Hepatocyte (in vitro differentiated cells): ENCODE measurements at regions not wholly inside any gene's neighbourhood (a gene's known extent, or its start where the extent isn't known, plus 50 kb on each side); places are given as distances from the start of the nearest gene placed in this dataset.
"Not testable (repeated sequence)": the region's sequence is repeated elsewhere in the genome, so short reads cannot be mapped to it uniquely, and the experiment has no call there.

Source experiments
- DNase-seq: peaks from one replicate; pipeline ENCODE4 v3.0.0-alpha.2; 2016; ENCODE audit warnings: low spot score
- H2AFZ ChIP-seq: fragments of 200-600 bp; sonication (generic); 2 replicates; pipeline ENCODE4 v1.6.0; 2016; ENCODE audit warnings: antibody characterized with exemption, mild to moderate bottlenecking
- H3K27ac ChIP-seq: fragments of 200-600 bp; sonication (generic); 2 replicates; pipeline ENCODE4 v1.5.1; 2016; ENCODE audit warnings: mild to moderate bottlenecking
- H3K27me3 ChIP-seq: fragments of 200-600 bp; sonication (generic); 2 replicates; pipeline ENCODE4 v1.6.1; 2016
- H3K36me3 ChIP-seq: fragments of 200-600 bp; sonication (generic); replicated peaks from 2 replicates; pipeline ENCODE4 v1.5.1; 2016; ENCODE audit warnings: low read depth; ENCODE audit not compliant: insufficient read depth
- H3K4me1 ChIP-seq: fragments of 200-600 bp; sonication (generic); 2 replicates; pipeline ENCODE4 v1.5.1; 2016; ENCODE audit warnings: mild to moderate bottlenecking, moderate library complexity; ENCODE audit not compliant: insufficient read depth
- H3K4me2 ChIP-seq: fragments of 200-600 bp; sonication (generic); 2 replicates; pipeline ENCODE4 v1.6.0; 2016
- H3K4me3 ChIP-seq: fragments of 200-600 bp; sonication (generic); 2 replicates; pipeline ENCODE4 v1.5.1; 2016; ENCODE audit warnings: mild to moderate bottlenecking
- H3K79me2 ChIP-seq: fragments of 200-600 bp; sonication (generic); 2 replicates; pipeline ENCODE4 v1.6.0; 2017; ENCODE audit warnings: mild to moderate bottlenecking
- H3K9me2 ChIP-seq: fragments of 200-600 bp; sonication (generic); replicated peaks from 2 replicates; pipeline ENCODE4 v1.6.0; 2017; ENCODE audit warnings: mild to moderate bottlenecking; ENCODE audit not compliant: insufficient read depth
- H3K9me3 ChIP-seq: fragments of 200-600 bp; sonication (generic); 2 replicates; pipeline ENCODE4 v1.5.1; 2016; ENCODE audit warnings: low read depth, mild to moderate bottlenecking
- H4K20me1 ChIP-seq: fragments of 200-600 bp; sonication (generic); 2 replicates; pipeline ENCODE4 v1.6.0; 2016; ENCODE audit warnings: mild to moderate bottlenecking; ENCODE audit not compliant: insufficient read depth, poor library complexity, severe bottlenecking
- EZH2 ChIP-seq: fragments of 200-600 bp; sonication (generic); IDR thresholded peaks from 2 replicates; pipeline ENCODE4 v1.6.1; 2016; ENCODE audit warnings: antibody characterized with exemption, mild to moderate bottlenecking, borderline replicate concordance
- EZH2phosphoT487 ChIP-seq: fragments of 200-600 bp; sonication (generic); IDR thresholded peaks from one replicate; pipeline ENCODE4 v1.6.1; 2018; ENCODE audit warnings: antibody characterized with exemption, mild to moderate bottlenecking, low read depth, moderate library complexity; ENCODE audit not compliant: unreplicated experiment, severe bottlenecking
- WGBS: methylation state at CpG from one replicate; pipeline ENCODE4 v1.1.6; 2016; ENCODE audit warnings: low lambda C conversion rate; ENCODE audit errors: missing lambda C conversion rate; 5-methylcytosine and 5-hydroxymethylcytosine counted together
- TF ChIP-seq, protein P1 (sequence below): fragments of 200-600 bp; sonication (generic); IDR thresholded peaks from 2 replicates; pipeline ENCODE4 v1.5.1; 2016; ENCODE audit warnings: antibody characterized with exemption, mild to moderate bottlenecking; ENCODE audit not compliant: poor library complexity

DNA sequence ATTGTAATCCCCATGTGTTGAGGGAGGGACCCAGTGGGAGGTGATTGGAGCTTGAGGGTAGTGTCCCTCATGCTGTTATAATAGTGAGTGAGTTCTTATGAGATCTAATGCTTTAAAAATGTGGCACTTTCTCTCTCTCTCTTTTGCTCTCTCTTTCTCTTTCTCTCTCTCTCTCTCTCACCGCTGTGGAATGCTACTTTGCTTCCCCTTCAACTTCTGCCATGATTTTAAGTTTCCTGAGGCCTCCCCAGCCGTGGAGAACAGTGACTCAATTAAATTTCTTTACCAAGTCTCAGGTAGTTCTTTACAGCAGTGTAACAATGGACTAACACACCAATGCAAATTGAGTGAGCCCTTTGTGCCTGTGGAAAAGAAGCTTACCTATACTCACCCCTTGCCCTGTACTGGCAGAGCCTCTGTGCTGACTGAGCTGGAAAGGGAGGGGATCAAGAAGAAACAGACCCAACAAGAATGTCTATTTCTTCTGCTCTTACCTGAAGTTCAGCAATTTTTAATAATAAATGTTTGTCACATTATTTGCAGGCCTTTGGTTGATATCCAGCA lies 642.5 kb upstream of the KCND2 start:
- H3K4me1 ChIP-seq: no peaks in the 10 kb centered on the region
- H3K79me2 ChIP-seq: no peaks in the 10 kb centered on the region
- no peak overlapping the region for H2AFZ ChIP-seq
- DNase-seq: no peak
- H3K36me3 ChIP-seq: no peaks in the 10 kb centered on the region
- no peak overlapping the region for H3K27ac ChIP-seq
- no peak overlapping the region for H3K4me3 ChIP-seq
- no peak for TF ChIP-seq EZH2phosphoT487
- TF ChIP-seq, protein P1, sequence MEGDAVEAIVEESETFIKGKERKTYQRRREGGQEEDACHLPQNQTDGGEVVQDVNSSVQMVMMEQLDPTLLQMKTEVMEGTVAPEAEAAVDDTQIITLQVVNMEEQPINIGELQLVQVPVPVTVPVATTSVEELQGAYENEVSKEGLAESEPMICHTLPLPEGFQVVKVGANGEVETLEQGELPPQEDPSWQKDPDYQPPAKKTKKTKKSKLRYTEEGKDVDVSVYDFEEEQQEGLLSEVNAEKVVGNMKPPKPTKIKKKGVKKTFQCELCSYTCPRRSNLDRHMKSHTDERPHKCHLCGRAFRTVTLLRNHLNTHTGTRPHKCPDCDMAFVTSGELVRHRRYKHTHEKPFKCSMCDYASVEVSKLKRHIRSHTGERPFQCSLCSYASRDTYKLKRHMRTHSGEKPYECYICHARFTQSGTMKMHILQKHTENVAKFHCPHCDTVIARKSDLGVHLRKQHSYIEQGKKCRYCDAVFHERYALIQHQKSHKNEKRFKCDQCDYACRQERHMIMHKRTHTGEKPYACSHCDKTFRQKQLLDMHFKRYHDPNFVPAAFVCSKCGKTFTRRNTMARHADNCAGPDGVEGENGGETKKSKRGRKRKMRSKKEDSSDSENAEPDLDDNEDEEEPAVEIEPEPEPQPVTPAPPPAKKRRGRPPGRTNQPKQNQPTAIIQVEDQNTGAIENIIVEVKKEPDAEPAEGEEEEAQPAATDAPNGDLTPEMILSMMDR: no peak
- TF ChIP-seq EZH2: no peak
- no peak overlapping the region for H3K4me2 ChIP-seq
- H3K27me3 ChIP-seq: no peaks in the 10 kb centered on the region
- no peaks in the 10 kb centered on the region for H3K9me2 ChIP-seq
- WGBS: 65% methylated on average over 2 of the region's 2 CpGs
- no peaks in the 10 kb centered on the region for H3K9me3 ChIP-seq
- no peaks in the 10 kb centered on the region for H4K20me1 ChIP-seq

DNA sequence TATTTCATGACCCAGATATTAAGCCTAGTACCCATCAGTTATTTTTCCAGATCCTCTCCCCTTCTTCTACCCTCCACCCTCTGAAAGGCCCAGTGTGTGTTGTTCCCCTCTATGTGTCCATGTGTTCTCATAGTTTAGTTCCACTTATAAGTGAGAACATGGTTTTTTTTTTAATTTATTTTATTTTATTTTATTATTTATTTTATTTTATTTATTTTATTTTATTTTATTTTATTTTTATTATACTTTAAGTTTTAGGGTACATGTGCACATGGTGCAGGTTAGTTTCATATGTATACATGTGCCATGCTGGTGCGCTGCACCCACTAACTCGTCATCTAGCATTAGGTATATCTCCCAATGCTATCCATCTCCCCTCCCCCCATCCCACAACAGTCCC lies 639.2 kb upstream of the KCND2 start:
- not testable (repeated sequence) for DNase-seq, H3K79me2 ChIP-seq, H3K4me1 ChIP-seq, H3K4me3 ChIP-seq, H4K20me1 ChIP-seq, H3K9me2 ChIP-seq, H3K27ac ChIP-seq, H2AFZ ChIP-seq, H3K36me3 ChIP-seq, H3K4me2 ChIP-seq, H3K9me3 ChIP-seq, H3K27me3 ChIP-seq
- WGBS: 100% methylated on average over 2 of the region's 2 CpGs

DNA sequence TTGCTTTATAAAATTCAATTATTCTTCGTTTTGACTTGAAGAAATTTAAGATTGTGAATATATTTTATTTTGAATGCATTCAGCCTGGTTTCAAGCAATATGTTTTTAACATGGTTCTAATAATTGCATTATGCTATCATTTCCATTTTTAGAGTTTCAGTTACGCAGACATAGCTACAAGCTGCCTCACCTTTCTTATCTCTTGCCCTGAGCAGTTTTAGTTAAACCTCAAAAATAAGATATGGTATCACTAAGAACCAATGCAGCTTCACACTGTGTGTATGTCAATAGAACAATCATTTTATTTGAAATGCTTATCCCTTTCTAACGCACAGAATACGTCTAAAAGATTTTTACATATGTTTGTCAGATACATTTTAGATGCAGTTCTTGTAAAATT lies 632.6 kb upstream of the KCND2 start:
- Histone ChIP-seq H3K4me1 (no peaks in the 10 kb centered on the region), H3K4me2 (no peak overlapping the region), H3K79me2 (no peaks in the 10 kb centered on the region), H3K9me2 (no peaks in the 10 kb centered on the region), H3K4me3 (no peak overlapping the region), H3K9me3 (no peaks in the 10 kb centered on the region), H2AFZ (no peak overlapping the region), H3K36me3 (no peaks in the 10 kb centered on the region), H4K20me1 (no peaks in the 10 kb centered on the region), H3K27ac (no peak overlapping the region), H3K27me3 (no peaks in the 10 kb centered on the region)
- DNase-seq: no peak
- TF ChIP-seq EZH2 (no peak), EZH2phosphoT487 (no peak)
- TF ChIP-seq, protein P1: no peak
- 71% methylated on average over 4 of the region's 4 CpGs for WGBS

DNA sequence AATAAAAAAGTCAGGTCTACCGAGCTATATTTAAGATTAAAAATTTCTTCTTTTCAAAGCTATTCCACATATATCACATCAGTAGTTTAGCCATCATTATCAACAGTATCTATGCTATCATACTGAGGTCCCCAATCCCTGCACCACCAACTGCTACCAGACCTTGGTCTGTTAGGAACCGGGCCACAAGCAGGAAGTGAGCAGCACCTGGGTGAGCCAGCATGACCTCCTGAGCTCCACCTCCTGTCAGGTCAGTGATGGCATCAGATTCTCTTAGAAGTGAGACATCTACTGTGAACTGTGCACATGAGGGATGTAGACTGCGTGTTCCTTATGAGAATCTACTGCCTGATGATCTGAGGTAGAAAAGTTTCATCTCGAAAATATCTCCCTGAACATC lies 632.1 kb upstream of the KCND2 start:
- no peak for DNase-seq
- Histone ChIP-seq H3K4me3 (no peak overlapping the region), H3K4me2 (no peak overlapping the region), H3K79me2 (no peaks in the 10 kb centered on the region), H4K20me1 (no peaks in the 10 kb centered on the region), H3K9me3 (no peaks in the 10 kb centered on the region), H3K36me3 (no peaks in the 10 kb centered on the region), H3K4me1 (no peaks in the 10 kb centered on the region), H3K9me2 (no peaks in the 10 kb centered on the region), H3K27ac (no peak overlapping the region), H3K27me3 (no peaks in the 10 kb centered on the region), H2AFZ (no peak overlapping the region)
- no peak for TF ChIP-seq EZH2phosphoT487
- TF ChIP-seq, protein P1: no peak
- TF ChIP-seq EZH2: no peak
- WGBS: 76% methylated on average over 4 of the region's 4 CpGs
